ENCODE measurements at regions not wholly inside any gene's neighbourhood (a gene's known extent, or its start where the extent isn't known, plus 50 kb on each side); places are given as distances from the start of the nearest gene placed in this dataset.
"Not testable (repeated sequence)": the region's sequence is repeated elsewhere in the genome, so short reads cannot be mapped to it uniquely, and the experiment has no call there.

GRCh38 chr4:4032801-4033605 is 193.7 kb downstream of the OTOP1 start:
- not testable (repeated sequence) for H4K20me1 ChIP-seq (ENCODE audit: insufficient read depth, low read length); H3K9me3 ChIP-seq (replicated peaks; ENCODE audit: insufficient read depth, low read length); H3K9me2 ChIP-seq (replicated peaks; ENCODE audit: insufficient read depth, low read length); H3K36me3 ChIP-seq (replicated peaks; ENCODE audit: insufficient read depth, low read length); H2AFZ ChIP-seq (ENCODE audit: low read length); H3K27me3 ChIP-seq (replicated peaks; ENCODE audit: insufficient read depth, low read length); H3K79me2 ChIP-seq (ENCODE audit: low read length)
- Histone ChIP-seq H3K4me1 (ENCODE audit: low read length) (peaks cover 30% of the 10 kb centered on the region), H3K4me2 (ENCODE audit: low read depth, low read length) (peak overlapping the region; percentile 72), H3K9ac (ENCODE audit: low read length) (peak overlapping the region; percentile 86), H3K4me3 (ENCODE audit: low read length) (peak overlapping the region; percentile 50), H3K27ac (ENCODE audit: low read length) (peak overlapping the region; percentile 98), H3F3A (ENCODE audit: insufficient read depth, low read length) (peaks cover 19% of the 10 kb centered on the region)
- DNase-seq, result peak; percentile 69

- not testable (repeated sequence) for H3K4me1 ChIP-seq (ENCODE audit: low read length)
These were observed 189.2 kb downstream of the OTOP1 start for GRCh38 chr4:4037399-4038138.

GRCh38 chr4:4045823-4046222 is 180.9 kb downstream of the OTOP1 start:
- not testable (repeated sequence) for H3F3A ChIP-seq (ENCODE audit: insufficient read depth, low read length); H3K27ac ChIP-seq (ENCODE audit: low read length)

More at GRCh38 chr4:4037399-4038138, 189.2 kb downstream of the OTOP1 start:
- H4K20me1 ChIP-seq (ENCODE audit: insufficient read depth, low read length); H3K9ac ChIP-seq (ENCODE audit: low read length); H3K9me2 ChIP-seq (replicated peaks; ENCODE audit: insufficient read depth, low read length); H3K27me3 ChIP-seq (replicated peaks; ENCODE audit: insufficient read depth, low read length); H3K27ac ChIP-seq (ENCODE audit: low read length); H3K36me3 ChIP-seq (replicated peaks; ENCODE audit: insufficient read depth, low read length); H3K4me2 ChIP-seq (ENCODE audit: low read depth, low read length); DNase-seq; H3F3A ChIP-seq (ENCODE audit: insufficient read depth, low read length); H3K79me2 ChIP-seq (ENCODE audit: low read length); H2AFZ ChIP-seq (ENCODE audit: low read length); H3K4me3 ChIP-seq (ENCODE audit: low read length); H3K9me3 ChIP-seq (replicated peaks; ENCODE audit: insufficient read depth, low read length): not testable (repeated sequence)

GRCh38 chr4:4046686-4047085 is 180.0 kb downstream of the OTOP1 start:
- H3K4me1 ChIP-seq (ENCODE audit: low read length); H3F3A ChIP-seq (ENCODE audit: insufficient read depth, low read length); H3K9ac ChIP-seq (ENCODE audit: low read length): not testable (repeated sequence)

More at GRCh38 chr4:4045823-4046222, 180.9 kb downstream of the OTOP1 start:
- DNase-seq; H3K9me2 ChIP-seq (replicated peaks; ENCODE audit: insufficient read depth, low read length); H4K20me1 ChIP-seq (ENCODE audit: insufficient read depth, low read length); H3K27me3 ChIP-seq (replicated peaks; ENCODE audit: insufficient read depth, low read length); H2AFZ ChIP-seq (ENCODE audit: low read length); H3K4me2 ChIP-seq (ENCODE audit: low read depth, low read length); H3K9ac ChIP-seq (ENCODE audit: low read length); H3K79me2 ChIP-seq (ENCODE audit: low read length); H3K36me3 ChIP-seq (replicated peaks; ENCODE audit: insufficient read depth, low read length); H3K4me3 ChIP-seq (ENCODE audit: low read length); H3K4me1 ChIP-seq (ENCODE audit: low read length); H3K9me3 ChIP-seq (replicated peaks; ENCODE audit: insufficient read depth, low read length): not testable (repeated sequence)

GRCh38 chr4:4047202-4047601 is 179.5 kb downstream of the OTOP1 start:
- H3K9me3 ChIP-seq (replicated peaks; ENCODE audit: insufficient read depth, low read length); H3K4me3 ChIP-seq (ENCODE audit: low read length); H3K79me2 ChIP-seq (ENCODE audit: low read length); H4K20me1 ChIP-seq (ENCODE audit: insufficient read depth, low read length); H3K9me2 ChIP-seq (replicated peaks; ENCODE audit: insufficient read depth, low read length); DNase-seq; H3K27me3 ChIP-seq (replicated peaks; ENCODE audit: insufficient read depth, low read length); H3F3A ChIP-seq (ENCODE audit: insufficient read depth, low read length); H3K4me2 ChIP-seq (ENCODE audit: low read depth, low read length); H3K27ac ChIP-seq (ENCODE audit: low read length); H3K4me1 ChIP-seq (ENCODE audit: low read length); H2AFZ ChIP-seq (ENCODE audit: low read length); H3K9ac ChIP-seq (ENCODE audit: low read length); H3K36me3 ChIP-seq (replicated peaks; ENCODE audit: insufficient read depth, low read length): not testable (repeated sequence)

More at GRCh38 chr4:4046686-4047085, 180.0 kb downstream of the OTOP1 start:
- H3K9me3 ChIP-seq (replicated peaks; ENCODE audit: insufficient read depth, low read length); H3K4me2 ChIP-seq (ENCODE audit: low read depth, low read length); DNase-seq; H3K79me2 ChIP-seq (ENCODE audit: low read length); H3K36me3 ChIP-seq (replicated peaks; ENCODE audit: insufficient read depth, low read length); H3K9me2 ChIP-seq (replicated peaks; ENCODE audit: insufficient read depth, low read length); H3K27ac ChIP-seq (ENCODE audit: low read length); H3K4me3 ChIP-seq (ENCODE audit: low read length); H2AFZ ChIP-seq (ENCODE audit: low read length); H3K27me3 ChIP-seq (replicated peaks; ENCODE audit: insufficient read depth, low read length); H4K20me1 ChIP-seq (ENCODE audit: insufficient read depth, low read length): not testable (repeated sequence)

- not testable (repeated sequence) for H3F3A ChIP-seq (ENCODE audit: insufficient read depth, low read length); H3K4me3 ChIP-seq (ENCODE audit: low read length); H3K9ac ChIP-seq (ENCODE audit: low read length); H3K36me3 ChIP-seq (replicated peaks; ENCODE audit: insufficient read depth, low read length); H3K27me3 ChIP-seq (replicated peaks; ENCODE audit: insufficient read depth, low read length); H3K27ac ChIP-seq (ENCODE audit: low read length); H3K9me2 ChIP-seq (replicated peaks; ENCODE audit: insufficient read depth, low read length); DNase-seq; H3K9me3 ChIP-seq (replicated peaks; ENCODE audit: insufficient read depth, low read length); H3K4me1 ChIP-seq (ENCODE audit: low read length); H2AFZ ChIP-seq (ENCODE audit: low read length); H3K4me2 ChIP-seq (ENCODE audit: low read depth, low read length); H4K20me1 ChIP-seq (ENCODE audit: insufficient read depth, low read length); H3K79me2 ChIP-seq (ENCODE audit: low read length)
These were observed 178.5 kb downstream of the OTOP1 start for GRCh38 chr4:4048227-4048626.

GRCh38 chr4:4050781-4051180 is 175.9 kb downstream of the OTOP1 start:
- not testable (repeated sequence) for H3K9ac ChIP-seq (ENCODE audit: low read length); H2AFZ ChIP-seq (ENCODE audit: low read length); H3K36me3 ChIP-seq (replicated peaks; ENCODE audit: insufficient read depth, low read length); H3K4me1 ChIP-seq (ENCODE audit: low read length); H3K27me3 ChIP-seq (replicated peaks; ENCODE audit: insufficient read depth, low read length); H3F3A ChIP-seq (ENCODE audit: insufficient read depth, low read length); H3K27ac ChIP-seq (ENCODE audit: low read length); H3K4me2 ChIP-seq (ENCODE audit: low read depth, low read length); H3K79me2 ChIP-seq (ENCODE audit: low read length); DNase-seq; H3K9me3 ChIP-seq (replicated peaks; ENCODE audit: insufficient read depth, low read length); H3K9me2 ChIP-seq (replicated peaks; ENCODE audit: insufficient read depth, low read length); H3K4me3 ChIP-seq (ENCODE audit: low read length); H4K20me1 ChIP-seq (ENCODE audit: insufficient read depth, low read length)

- H3K4me1 ChIP-seq (ENCODE audit: low read length); H3K79me2 ChIP-seq (ENCODE audit: low read length); H3K4me2 ChIP-seq (ENCODE audit: low read depth, low read length); H3K4me3 ChIP-seq (ENCODE audit: low read length); H3F3A ChIP-seq (ENCODE audit: insufficient read depth, low read length); H2AFZ ChIP-seq (ENCODE audit: low read length); H4K20me1 ChIP-seq (ENCODE audit: insufficient read depth, low read length); H3K27me3 ChIP-seq (replicated peaks; ENCODE audit: insufficient read depth, low read length); H3K9me2 ChIP-seq (replicated peaks; ENCODE audit: insufficient read depth, low read length); H3K36me3 ChIP-seq (replicated peaks; ENCODE audit: insufficient read depth, low read length); H3K27ac ChIP-seq (ENCODE audit: low read length); DNase-seq; H3K9ac ChIP-seq (ENCODE audit: low read length); H3K9me3 ChIP-seq (replicated peaks; ENCODE audit: insufficient read depth, low read length): not testable (repeated sequence)
These were observed 173.8 kb downstream of the OTOP1 start for GRCh38 chr4:4052933-4053332.
